Panc1 (cell line): ENCODE measurements at regions not wholly inside any gene's neighbourhood (a gene's known extent, or its start where the extent isn't known, plus 50 kb on each side); places are given as distances from the start of the nearest gene placed in this dataset.

ENCODE experiments used
- CTCF ChIP-seq: fragments of 450-650 bp; IDR thresholded peaks from 2 replicates; pipeline ENCODE4 v1.5.1; 2017; ENCODE audit warnings: mild to moderate bottlenecking
- POLR2AphosphoS5 ChIP-seq: IDR thresholded peaks from 2 replicates; pipeline ENCODE4 v1.6.1; 2012; ENCODE audit warnings: mild to moderate bottlenecking, low read depth, low read length, moderate library complexity
- REST ChIP-seq, 2 experiments: IDR thresholded peaks; 2 replicates each; pipeline ENCODE4 v1.6.1; 2011 to 2012; ENCODE audit warnings: low read depth in 2 of 2, control low read depth in 1 of 2, low read length in 1 of 2, mild to moderate bottlenecking in 1 of 2, moderate library complexity in 1 of 2; ENCODE audit not compliant: insufficient read depth in 1 of 2
- SIN3A ChIP-seq: IDR thresholded peaks from 2 replicates; pipeline ENCODE4 v1.6.1; 2012; ENCODE audit warnings: low read depth, mild to moderate bottlenecking, low read length, moderate library complexity, borderline replicate concordance; ENCODE audit not compliant: insufficient read depth
- TCF7L2 ChIP-seq: IDR thresholded peaks from 2 replicates; pipeline ENCODE4 v1.6.1; 2011; ENCODE audit warnings: mild to moderate bottlenecking, low read depth, low read length, inconsistent platforms

GRCh38 chr4:147328189-147328588, 152.7 kb upstream of the EDNRA start:
- TF ChIP-seq CTCF (no peak), TCF7L2 (no peak), REST (IDR thresholded peaks at IDR 0.05; ENCODE audit: insufficient read depth in 1 of 2, low read depth in 2 of 2, low read length in 1 of 2) (no peak), SIN3A (no peak), POLR2AphosphoS5 (no peak)
